GM21423 (cell line): ENCODE measurements at regions not wholly inside any gene's neighbourhood (a gene's known extent, or its start where the extent isn't known, plus 50 kb on each side); places are given as distances from the start of the nearest gene placed in this dataset.

ENCODE experiments used
- ATAC-seq: cut with Tn5 transposase; IDR thresholded peaks from one replicate; pipeline ENCODE4 v1.9.1; 2021; ENCODE audit warnings: mild to moderate bottlenecking, moderate library complexity; ENCODE audit not compliant: unreplicated experiment

DNA sequence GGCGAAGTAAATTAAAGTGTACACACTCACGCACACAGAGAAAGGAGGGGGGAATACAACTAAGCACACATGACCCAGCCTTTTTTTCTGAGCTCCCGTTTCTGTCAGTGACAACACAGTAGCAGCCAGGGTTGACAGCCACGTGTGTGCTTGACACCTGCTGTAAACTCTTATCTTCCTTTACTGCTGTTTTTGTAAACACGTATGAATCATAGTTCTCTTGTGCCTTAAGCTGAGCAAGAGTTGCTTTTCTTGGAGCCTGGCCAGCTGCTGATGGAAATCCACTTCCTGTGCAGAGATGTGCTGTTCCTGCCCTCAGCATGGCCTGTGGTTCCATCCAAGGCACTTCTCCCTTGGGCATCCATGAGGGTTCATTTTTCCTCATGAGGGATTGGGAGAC is 561.9 kb downstream of the GALR1 start:
- no peak for ATAC-seq

DNA sequence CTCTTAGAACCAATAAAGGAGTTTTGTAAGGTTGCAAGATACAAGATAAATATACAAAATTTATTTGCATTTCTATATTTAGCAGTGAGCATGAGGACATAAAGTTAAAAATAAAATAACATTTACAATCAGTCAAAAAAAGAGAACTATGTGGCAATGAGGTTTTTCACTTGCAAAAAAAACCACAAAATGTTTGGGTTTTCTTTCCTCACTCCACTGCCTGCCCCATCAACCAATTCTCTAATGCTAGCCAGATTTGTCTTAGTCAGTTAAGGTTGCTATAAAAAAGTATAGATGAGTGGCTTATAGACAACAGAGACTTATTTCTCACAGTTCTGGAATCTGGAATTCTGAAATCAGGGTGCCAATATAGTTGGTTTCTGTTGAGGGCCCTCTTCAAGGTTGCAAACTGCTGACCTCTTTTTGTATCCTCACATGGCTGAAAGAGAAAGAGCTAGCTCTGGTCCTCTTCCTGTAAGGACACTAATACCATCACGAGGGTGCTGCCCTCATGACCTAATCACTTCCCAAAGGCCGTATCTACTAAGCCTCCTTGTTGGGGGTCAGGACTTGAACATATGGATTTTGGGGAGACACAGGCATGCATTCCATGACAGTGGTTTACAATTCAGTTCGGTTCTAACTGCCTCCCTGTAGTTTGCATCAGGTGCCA is 566.2 kb downstream of the GALR1 start:
- no peak for ATAC-seq

DNA sequence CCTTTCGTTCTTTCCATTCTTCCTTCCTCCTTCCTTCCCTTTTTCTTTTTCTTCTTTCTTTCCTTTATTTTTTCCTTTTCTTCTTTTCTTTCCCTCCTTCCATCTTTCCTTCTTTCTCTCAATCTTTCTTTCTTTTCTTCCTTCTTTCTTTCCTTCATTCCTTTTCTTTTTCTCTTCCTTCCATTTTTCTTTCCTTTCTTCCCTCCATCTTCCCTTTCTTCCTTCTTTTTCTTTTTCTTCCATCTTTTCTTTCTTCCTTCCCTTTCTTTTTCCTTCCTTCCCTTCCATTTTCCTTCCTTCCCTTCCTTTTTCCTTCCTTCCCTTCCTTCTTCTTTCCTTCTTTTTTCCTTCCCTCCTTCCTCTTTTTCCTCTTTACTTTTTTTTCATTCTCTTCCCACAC is 568.7 kb downstream of the GALR1 start:
- ATAC-seq = no peak

DNA sequence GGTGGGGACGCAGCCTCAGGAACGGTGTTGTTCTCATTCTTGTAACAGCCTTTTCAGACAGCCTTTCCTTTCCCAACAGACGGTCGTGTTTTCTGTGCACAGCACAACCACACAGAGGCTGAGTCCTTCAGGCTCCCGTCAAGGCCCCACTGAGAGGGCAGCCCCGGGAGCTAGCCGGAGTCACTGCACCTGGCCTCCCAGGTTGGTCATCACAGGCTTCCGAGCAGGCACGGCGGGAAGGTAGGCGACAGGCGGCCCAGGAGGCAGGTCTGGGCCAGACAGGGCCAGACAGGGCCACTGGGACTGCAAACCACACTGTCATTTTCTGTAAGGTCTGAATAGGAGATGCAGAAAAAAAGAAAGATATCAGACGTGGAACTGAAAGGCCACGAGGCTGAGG is 570.8 kb downstream of the GALR1 start:
- no peak for ATAC-seq

DNA sequence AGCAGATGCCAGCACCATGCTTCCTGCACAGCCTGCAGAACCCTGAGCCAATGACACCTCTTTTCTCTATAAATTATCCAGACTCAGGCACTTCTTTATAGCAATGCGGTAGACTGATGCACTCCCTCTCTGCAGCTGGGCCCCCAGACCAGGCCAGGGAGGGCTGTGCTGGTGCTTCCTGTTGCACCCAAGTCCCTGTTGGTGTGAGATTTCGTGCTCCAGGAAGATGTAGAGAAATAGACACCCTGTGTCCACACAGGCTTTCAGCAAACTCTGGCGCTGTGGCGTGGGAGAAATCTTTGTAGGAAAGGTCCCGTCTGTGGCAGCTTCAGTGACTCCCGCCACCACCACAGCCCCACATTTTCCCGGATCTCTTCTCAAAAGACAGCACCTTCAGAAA is 572.2 kb downstream of the GALR1 start:
- ATAC-seq = no peak

DNA sequence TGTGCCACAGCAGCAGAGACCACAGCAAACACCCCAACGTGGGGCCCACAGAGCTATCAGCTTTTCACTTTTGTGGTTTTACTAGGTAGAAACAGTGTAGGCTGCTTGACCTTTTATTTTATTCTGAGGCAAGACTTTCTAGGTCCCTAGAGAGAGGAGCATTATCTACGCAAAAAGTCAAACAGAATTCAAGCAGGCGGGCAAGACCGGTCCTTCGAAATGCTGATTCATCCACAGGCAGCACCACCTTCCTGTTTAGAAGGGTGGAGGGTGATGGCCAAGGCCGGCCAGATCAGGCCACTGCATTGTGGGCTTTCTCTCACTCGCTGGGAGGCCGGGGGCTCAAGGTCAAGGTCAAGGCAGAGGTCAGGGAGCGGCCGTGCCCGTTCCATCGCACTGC is 573.0 kb downstream of the GALR1 start:
- no peak for ATAC-seq

DNA sequence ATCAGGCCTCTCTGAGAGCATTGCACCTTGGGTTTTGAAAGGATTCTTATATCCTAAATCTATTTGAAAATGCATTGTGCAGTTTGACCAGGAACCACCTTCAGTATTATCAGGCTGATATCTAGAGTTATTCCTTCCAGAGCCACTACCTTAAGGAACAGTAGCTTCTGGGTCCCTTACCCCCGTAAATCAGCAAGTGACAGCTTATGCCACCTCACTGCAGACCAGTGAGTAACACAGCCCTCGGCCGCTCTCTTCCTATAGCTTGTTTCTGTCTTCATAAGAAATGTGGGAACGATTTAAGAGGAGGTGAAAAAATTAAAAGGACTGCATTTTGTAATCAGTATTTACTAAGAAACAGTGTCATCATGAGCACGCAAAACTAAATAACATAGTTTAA is 584.2 kb downstream of the GALR1 start:
- no peak for ATAC-seq

DNA sequence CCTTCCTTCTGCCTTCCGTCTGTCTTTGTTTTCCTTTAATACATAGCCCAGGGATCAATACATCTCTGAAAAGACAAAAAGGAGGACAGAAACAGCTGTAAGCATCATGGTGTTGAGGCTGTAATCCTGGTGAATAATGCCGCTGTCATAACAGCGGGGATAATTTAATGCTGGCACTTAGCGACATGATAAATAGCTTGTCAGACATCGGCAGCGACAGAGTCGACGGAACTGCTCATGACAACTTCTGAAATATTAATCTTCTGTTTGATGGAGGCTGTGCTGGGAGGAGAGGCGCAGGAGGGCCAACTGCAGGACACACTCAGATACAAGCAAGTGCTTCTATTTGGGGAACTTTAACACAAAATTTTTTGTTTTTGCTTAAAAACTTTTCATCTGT is 602.2 kb downstream of the GALR1 start:
- no peak for ATAC-seq

DNA sequence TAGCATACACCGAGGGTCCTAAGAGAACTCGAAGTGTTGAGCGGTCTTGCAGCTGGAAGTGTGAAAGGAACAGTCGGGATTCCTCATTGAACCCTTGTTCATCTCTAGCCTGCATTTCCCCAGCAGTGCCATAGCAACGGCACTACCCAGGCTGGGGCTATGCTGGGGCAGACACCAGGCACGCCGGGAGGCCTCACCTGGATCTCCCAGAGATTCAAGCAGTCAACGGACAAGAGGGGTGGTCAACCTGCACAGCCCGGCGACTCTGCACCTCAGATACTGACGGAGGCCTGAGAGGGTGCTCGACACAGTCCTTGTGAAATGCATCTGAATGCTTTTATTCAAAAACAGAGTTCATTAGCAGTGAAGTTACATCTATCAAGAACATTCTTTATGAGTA is 604.2 kb downstream of the GALR1 start:
- ATAC-seq = no peak

DNA sequence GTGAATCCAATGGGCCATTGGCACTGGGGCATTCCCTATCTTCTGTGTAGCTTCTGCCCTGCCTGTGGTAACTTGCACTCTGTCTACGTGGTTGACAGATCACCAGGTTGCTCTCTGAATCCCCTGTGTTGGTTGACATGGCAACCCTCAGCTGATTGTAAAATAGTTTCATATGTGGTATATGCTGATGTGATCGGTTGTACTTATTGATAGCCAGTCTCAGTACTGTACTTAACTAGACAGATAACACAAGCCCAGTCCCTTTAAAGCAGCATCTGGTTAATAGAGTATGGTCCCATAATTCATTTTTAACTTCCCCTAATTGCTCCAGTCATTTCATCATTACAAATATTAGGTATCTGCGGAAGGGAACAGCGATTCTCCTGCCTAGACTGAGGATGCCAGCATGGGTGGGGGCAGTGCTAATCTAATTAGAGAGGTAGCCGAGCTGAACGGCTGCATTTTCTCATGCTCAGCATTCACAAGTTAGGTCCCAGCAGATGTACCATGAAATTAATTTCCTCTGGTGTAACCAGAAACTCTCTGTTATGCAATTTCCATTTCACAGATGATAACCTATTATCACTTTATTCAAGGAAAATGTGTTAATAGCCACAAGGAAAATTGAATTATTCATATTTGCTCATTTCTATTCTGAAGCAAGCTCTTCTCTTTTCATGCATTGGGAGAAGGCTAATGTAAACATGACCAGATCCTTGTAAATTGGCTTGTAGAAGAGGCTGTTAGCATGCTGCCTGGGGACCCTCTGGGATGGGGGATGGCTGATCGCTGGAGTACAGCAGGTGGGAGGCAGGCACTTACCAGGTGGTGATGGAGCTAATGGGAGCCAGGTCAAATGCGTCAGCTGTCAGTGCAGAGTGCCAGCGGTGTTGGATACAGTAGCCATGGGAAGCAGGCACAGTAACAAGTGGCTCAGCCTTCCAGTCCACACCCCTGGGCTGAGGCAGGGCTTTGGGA is 608.3 kb downstream of the GALR1 start:
- ATAC-seq = no peak

DNA sequence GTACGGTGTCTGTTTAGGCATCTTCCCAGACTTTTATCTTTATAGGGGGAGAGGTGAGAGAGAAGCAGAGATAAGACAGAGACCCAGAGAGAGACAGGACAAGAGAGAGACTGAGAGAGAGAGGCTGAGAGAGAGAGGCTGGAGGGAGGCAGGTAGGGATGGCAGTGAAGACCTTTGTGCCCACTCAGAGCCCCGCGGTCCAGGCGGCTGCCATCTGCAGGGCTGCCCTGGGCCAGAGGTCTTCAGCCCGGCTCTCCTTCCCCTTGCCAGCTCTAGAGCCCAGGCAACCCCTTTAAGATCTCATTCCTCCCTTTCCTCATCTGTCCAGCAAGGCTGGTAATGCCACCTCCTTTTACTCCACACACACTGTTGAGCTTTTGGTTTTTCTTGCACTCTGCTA is 610.0 kb downstream of the GALR1 start:
- no peak for ATAC-seq

DNA sequence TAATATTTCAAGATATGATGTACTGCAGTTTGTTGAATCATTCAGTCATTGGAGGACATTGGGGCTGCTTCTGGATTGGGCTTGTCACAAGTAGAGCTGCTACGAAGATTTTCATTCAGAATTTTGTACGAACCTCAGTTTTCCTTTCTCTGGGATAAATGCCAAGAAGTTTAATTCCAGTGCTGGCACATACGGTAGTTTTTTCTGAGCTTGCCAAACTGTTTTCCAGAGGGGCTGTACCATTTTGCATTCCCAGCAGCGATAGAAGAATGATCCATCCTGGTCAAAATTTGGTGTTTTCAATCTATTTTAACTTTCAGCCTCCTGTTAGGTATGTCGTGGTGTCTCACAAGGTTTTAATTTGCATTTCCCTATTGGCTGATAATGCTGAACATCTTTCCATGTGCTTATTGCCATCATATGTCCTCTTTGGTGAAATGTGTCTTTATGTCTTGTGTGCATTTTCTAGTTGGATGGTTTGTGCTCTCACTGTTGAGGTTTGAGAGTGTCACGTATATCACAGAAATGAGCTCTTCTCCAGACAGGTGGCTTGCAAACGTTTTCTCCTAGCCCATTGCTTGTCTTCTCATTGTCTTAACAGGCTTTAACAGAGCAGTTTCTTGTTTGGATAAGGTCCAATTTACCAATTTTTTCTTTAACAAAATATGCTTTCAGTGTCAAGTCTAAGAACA is 612.6 kb downstream of the GALR1 start:
- no peak for ATAC-seq

DNA sequence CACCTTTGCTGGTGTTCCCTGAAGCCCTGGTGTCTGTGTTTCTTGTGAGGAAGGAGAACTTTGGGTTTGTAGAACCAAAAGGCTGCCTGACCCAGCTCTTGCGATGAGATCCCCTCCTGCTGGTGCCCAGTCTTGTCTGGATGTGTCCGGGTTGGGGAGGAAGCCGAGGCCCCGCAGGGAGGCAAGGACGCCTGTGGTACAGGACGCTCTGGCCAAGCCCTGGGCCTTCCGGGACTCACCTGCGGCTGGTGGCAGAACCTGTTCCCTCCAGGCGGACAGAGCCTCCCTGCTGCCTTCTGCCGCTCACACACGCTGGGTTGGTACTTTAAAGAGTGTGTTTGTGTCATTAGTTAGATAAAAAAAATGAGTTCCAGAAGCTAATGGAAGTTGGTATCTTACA is 616.2 kb downstream of the GALR1 start:
- no peak for ATAC-seq

DNA sequence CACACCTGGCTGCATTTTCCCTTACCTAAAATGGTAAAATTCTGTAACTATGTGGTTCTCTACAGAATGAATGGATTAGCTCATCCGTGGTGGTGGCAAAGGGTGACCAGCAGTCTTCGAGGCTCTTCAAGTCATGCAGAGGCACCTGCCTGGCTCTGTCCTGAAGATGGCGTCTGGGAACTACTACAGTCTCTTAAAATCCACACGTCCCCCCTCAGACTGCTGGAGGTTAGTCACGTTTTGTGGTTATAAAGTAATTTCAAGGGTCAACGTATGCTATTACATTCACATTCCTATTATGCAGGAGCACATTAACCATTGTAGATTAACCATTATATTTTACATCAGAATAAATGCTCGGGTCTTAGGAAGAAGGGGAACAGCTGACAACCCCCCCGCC is 616.7 kb downstream of the GALR1 start:
- no peak for ATAC-seq

DNA sequence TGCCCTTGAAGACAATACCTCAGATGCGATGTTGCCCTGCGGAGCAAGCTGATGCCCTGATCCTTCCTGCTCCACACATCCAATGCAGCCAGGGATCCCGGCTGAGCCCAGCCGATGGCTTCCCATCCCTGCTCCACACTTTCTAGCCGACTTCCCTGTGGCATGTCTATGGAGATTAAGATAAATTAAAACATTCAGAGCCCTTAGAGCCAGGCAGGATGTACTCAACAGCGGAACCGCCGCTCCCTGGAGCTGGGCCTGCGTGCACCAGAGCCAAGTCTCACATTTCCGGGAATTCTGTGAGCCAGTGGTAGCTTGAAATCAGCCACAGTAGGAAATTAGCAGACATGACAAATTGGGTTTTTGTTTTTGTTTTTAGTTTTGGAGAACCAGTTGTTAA is 620.6 kb downstream of the GALR1 start:
- no peak for ATAC-seq

DNA sequence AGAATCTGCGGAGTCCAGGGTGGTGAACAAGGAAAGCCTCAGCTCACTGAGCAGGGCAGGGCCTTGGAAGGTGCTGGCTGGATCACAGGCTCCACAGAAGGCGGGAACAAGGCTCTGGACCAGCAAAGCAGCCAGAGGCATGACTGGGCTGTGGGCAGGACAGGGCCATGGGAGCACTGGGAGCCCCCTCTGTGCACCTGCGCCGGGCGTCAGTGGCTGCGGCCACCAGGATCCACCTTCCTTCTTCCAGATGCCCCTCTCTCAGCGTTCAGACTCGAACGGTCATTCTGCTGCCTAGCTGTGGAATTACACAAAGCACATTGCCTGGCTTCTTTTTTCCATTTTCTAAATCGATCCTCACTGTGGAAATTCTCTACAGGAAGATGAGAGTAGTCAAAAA is 621.2 kb downstream of the GALR1 start:
- no peak for ATAC-seq

DNA sequence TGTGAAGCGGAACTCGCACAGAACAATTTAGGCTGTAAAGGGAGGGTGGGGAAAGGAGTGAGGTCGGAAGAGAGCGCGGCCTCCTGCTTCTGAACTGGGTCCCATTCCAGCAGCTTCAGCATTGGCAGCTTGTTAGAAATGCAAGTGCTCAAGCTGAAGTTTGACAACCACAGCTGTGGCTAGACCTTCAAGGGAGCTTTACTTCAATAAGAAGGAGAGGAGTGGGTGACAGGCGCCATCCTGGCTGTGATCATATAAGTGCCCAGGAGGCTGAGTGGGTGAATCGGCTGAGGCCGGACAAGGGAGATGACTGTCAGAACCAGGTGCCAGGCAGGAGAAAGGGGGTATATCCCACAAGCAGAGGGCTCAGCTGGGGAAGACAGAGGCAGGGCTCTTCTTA is 622.5 kb downstream of the GALR1 start:
- no peak for ATAC-seq

DNA sequence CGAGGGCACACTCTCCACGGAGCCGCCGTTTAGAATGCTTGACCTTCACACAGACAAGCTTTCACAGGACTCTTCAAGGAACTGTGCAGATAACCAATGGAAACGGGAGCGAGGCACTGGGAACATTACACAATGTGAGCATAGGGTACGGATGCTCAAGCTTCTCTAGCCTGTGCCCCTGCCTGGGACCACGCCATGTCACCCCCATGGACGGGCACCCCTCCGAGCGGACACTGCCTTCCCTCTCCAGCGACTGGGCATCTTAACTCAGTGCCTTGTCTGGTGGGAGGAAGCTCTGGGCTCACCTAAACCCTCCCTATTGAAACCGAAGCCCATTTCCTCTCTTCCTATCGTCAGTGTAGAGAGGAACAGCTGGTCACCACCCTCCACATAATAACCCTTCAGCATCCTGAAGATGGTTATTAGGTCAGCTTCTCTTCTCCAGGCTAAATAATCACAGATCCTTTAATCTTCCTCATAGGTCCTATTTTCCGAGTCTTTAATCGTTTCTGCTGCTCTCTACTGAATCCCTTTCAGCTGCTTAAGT is 626.7 kb downstream of the GALR1 start:
- no peak for ATAC-seq

DNA sequence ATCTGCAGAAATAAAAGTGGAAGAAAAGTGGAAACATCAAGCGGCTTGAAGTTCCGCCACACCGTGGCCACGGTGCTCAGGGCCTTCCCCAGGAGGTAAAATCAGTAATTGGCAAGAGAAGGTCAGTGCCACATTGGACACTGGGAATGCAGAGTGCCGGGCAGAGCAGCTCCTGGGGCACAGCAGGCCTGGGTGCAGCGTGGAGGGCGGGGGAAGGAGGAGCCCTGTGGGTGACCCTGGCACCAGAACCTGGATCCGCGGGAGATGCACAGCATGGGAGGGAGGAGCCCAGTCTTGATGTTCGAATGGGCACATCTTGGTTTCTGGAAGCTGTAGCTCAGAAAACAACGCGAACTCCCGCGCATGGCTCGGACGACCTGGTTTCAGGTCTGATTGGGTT is 630.2 kb downstream of the GALR1 start:
- no peak for ATAC-seq

DNA sequence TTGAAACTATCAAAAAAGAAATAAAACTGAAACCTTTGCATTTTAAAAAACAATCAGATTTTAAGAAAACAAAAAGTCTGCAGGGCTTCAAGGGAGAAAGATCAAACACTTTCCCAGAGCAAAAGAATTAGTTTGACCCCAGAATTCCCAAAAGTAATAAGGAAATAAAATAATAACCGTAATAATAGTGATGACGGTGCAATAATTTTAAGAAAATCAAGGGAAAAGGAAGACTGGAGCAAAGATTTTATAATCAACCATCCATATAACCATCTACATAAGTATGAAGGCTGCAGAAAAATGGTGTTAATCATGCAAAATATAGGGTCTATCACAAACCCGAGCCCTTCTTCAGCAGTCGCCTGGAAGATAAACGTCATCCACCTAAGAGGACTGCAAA is 634.8 kb downstream of the GALR1 start:
- ATAC-seq = no peak

DNA sequence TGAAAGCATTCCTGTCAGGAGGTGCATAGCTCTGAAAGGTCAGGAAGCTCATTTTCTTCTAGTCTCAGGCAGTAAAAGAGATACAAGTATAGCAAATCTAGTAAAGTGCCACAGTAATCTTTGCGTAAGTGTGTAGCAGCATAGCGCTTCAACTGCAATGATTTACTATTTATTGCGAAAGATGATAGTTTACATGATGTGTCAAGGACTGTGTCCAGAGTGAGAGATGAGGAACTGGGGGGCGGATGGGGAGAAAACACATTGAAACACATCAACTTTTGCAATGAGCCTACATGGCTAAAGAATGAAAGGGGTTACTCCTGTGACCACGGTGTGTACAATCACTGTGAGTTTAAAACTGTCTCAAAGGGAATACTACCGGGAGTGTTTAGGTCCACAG is 644.4 kb downstream of the GALR1 start:
- no peak for ATAC-seq

DNA sequence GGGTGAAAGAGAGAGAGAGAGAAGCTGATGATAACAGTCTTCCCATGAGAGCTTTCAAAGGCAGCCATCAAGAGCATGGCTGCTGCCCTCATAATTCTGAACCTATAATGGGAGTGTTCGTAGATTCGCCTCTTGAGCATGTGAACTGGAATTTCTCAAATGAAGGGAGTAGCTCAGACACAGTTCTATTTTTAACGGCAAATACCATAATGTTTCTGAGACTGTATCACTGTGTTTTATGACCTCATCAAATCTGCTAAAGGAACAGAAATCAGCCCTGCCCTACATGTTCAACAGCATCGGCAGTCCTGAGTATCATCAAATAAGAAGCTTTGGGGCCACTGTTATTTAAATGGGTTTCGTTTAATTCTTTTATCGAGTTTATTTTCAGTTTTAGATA is 645.6 kb downstream of the GALR1 start:
- ATAC-seq = no peak
